Ovary (tissue), 7 donors: ENCODE measurements at regions not wholly inside any gene's neighbourhood (a gene's known extent, or its start where the extent isn't known, plus 50 kb on each side); places are given as distances from the start of the nearest gene placed in this dataset.

Experiments used
- DNase-seq, 5 donors: peaks; one replicate each; pipeline ENCODE4 v3.0.0-alpha.2; 2019 to 2020
- H3K27ac ChIP-seq, 2 donors: fragments of 200-600 bp; one replicate each; pipeline versions ENCODE4 v1.5.1 to v1.8.0; 2019 to 2022
- H3K27me3 ChIP-seq: fragments of 200-600 bp; one replicate; pipeline ENCODE4 v1.8.0; 2022
- H3K36me3 ChIP-seq: fragments of 200-600 bp; sonication (generic); one replicate; pipeline ENCODE4 v1.5.1; 2019
- H3K4me1 ChIP-seq: one replicate; pipeline ENCODE4 v1.8.1; 2013; ENCODE audit warnings: mild to moderate bottlenecking, moderate library complexity; ENCODE audit not compliant: insufficient read depth
- H3K4me3 ChIP-seq: fragments of 200-600 bp; sonication (generic); one replicate; pipeline ENCODE4 v1.5.1; 2017
- H3K9me3 ChIP-seq, 2 donors: fragments of 200-600 bp in 1 of 2; sonication (generic) in 1 of 2; one replicate each; pipeline versions ENCODE4 v1.5.1 to v1.8.1; 2013 to 2019; ENCODE audit warnings: mild to moderate bottlenecking in 1 of 2, moderate library complexity in 1 of 2
- EP300 ChIP-seq: sonication (generic); formaldehyde crosslinking; IDR thresholded peaks from one replicate; pipeline ENCODE4 v1.6.1; 2017; ENCODE audit warnings: antibody characterized with exemption
- POLR2A ChIP-seq: fragments of 450-650 bp; IDR thresholded peaks from one replicate; pipeline ENCODE4 v1.6.1; 2017; ENCODE audit warnings: antibody characterized with exemption, mild to moderate bottlenecking, moderate library complexity
- WGBS, 3 donors: extraction: QIAGEN DNeasy Blood & Tissue Kit in 1 of 3; methylation state at CpG; one replicate each; pipeline versions ENCODE4 v1.1.5 to v1.1.7; 2013 to 2017; 5-methylcytosine and 5-hydroxymethylcytosine counted together
- intact Hi-C, 4 donors: fragments of 100-400 bp; cut with DNase I; formaldehyde crosslinking; loops; one replicate each; pipeline versions ENCODE4 v1.11.0 to v1.15.1; 2022 to 2023
- TF ChIP-seq, protein P1 (sequence below), 3 donors: fragments of 450-650 bp in 2 of 3; fragments of 200-600 bp in 1 of 3; IDR thresholded peaks; one replicate each; pipeline versions ENCODE4 v1.5.1 to v1.8.0; 2016 to 2022; ENCODE audit warnings: antibody characterized with exemption in 3 of 3, mild to moderate bottlenecking in 1 of 3
- donor health status: DM: no; HTN: no; CAD: no; lungs with moderate emphysema.
- donor health status: DM: no; HTN: no; CAD: no.
- donor health status: Bipolar disorder and iron deficiency.
- donor health status: DM: no; HTN: no; CAD: no.
- donor health status: DM: yes; HTN: yes; CAD: no.

DNA sequence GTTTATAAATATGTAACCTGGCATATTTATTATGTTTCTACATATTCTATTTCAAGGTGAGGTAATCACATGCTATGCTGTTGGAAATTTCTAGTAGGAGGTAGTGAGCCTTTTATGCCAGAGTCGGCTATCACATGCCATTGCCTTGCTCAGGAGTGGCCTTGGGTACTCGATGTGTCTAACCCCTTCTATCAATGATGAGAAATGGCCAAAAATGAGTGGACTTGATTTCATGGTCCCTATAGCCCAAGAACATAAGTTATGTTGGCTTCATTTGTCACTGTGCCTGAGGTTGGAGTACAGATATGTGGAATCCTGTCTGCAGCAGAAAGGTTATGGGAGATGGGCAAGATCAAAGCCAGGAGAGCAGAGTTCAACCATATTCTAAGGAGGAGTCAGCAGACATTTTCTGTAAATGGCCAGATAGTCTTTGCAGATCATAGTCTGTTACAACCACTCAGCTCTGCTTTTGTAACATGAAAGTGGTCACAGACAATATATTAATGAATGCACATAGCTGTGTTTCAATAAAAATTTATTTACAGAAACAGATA lies 554.4 kb downstream of the PDCD6IP start:
- Histone ChIP-seq H3K4me3 (no peak overlapping the region), H3K27me3 (no peaks in the 10 kb centered on the region), H3K4me1 (no peaks in the 10 kb centered on the region), H3K9me3 (no peaks in the 10 kb centered on the region), H3K36me3 (no peaks in the 10 kb centered on the region), H3K27ac (no peak overlapping the region)
- WGBS, 3 donors, result 64 to 81% (median 74%) methylated on average over 2 of the region's 2 CpGs
- TF ChIP-seq POLR2A, result no peak
- no peak for TF ChIP-seq EP300
- TF ChIP-seq, protein P1, sequence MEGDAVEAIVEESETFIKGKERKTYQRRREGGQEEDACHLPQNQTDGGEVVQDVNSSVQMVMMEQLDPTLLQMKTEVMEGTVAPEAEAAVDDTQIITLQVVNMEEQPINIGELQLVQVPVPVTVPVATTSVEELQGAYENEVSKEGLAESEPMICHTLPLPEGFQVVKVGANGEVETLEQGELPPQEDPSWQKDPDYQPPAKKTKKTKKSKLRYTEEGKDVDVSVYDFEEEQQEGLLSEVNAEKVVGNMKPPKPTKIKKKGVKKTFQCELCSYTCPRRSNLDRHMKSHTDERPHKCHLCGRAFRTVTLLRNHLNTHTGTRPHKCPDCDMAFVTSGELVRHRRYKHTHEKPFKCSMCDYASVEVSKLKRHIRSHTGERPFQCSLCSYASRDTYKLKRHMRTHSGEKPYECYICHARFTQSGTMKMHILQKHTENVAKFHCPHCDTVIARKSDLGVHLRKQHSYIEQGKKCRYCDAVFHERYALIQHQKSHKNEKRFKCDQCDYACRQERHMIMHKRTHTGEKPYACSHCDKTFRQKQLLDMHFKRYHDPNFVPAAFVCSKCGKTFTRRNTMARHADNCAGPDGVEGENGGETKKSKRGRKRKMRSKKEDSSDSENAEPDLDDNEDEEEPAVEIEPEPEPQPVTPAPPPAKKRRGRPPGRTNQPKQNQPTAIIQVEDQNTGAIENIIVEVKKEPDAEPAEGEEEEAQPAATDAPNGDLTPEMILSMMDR (IDR thresholded peaks at IDR 0.05), result no peak
- no peak for DNase-seq
- intact Hi-C loops, result no loop called here

DNA sequence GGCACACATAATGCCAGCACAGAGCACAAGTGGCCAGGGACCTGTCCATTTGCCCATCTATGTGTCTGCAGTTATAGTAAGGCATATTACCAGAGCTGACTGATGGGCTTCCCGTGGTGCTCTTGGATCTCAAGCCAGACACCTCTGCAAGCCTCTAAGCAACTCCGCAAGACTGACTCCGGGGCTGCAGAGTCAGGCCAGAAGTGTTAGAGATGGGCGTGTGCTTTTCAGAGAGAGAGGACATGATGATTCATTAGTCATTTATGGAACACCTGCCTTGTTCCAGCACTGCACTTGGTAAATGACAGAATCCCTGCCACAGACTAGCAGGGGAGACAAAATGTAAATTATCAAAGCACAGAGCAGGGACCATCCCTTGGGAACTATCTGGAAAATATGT lies 559.0 kb downstream of the PDCD6IP start:
- DNase-seq, result no peak
- intact Hi-C loops, result no loop called here
- no peaks in the 10 kb centered on the region for H3K4me1 ChIP-seq
- no peaks in the 10 kb centered on the region for H3K36me3 ChIP-seq
- no peaks in the 10 kb centered on the region for H3K27me3 ChIP-seq
- no peaks in the 10 kb centered on the region for H3K9me3 ChIP-seq
- no peak overlapping the region for H3K27ac ChIP-seq
- TF ChIP-seq POLR2A (no peak), EP300 (no peak)
- TF ChIP-seq, protein P1 (IDR thresholded peaks at IDR 0.05), result no peak
- no peak overlapping the region for H3K4me3 ChIP-seq
- WGBS, 3 donors, result 69 to 78% (median 75%) methylated on average over 4 of the region's 4 CpGs

DNA sequence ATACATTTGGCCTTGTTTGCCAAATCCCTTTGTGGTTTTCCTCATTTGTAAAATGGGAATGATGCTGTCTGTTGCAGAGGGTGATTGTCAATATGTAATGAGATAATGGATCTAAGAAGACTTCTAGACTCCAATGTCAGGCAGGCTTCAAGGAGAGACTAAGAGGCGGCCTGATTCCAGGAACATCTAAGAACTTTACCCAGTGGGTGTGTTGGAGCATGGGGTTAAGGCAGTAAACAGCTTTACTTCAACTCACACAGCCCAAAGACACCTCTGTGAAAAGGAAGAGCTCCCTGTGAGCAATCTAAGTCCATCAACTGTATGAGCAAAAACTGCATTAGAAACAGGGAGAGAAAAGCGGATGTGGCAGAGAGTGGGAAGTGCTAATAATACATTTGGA lies 560.6 kb downstream of the PDCD6IP start:
- WGBS, 3 donors, result 87 to 94% (median 88%) methylated on average over 2 of the region's 2 CpGs
- no peaks in the 10 kb centered on the region for H3K4me1 ChIP-seq
- no peak overlapping the region for H3K27ac ChIP-seq
- H3K36me3 ChIP-seq, result no peaks in the 10 kb centered on the region
- DNase-seq, result no peak
- no peaks in the 10 kb centered on the region for H3K27me3 ChIP-seq
- no peaks in the 10 kb centered on the region for H3K9me3 ChIP-seq
- no peak overlapping the region for H3K4me3 ChIP-seq
- TF ChIP-seq EP300, result no peak
- TF ChIP-seq, protein P1 (IDR thresholded peaks at IDR 0.05), result no peak
- TF ChIP-seq POLR2A, result no peak
- intact Hi-C loops, result no loop called here

DNA sequence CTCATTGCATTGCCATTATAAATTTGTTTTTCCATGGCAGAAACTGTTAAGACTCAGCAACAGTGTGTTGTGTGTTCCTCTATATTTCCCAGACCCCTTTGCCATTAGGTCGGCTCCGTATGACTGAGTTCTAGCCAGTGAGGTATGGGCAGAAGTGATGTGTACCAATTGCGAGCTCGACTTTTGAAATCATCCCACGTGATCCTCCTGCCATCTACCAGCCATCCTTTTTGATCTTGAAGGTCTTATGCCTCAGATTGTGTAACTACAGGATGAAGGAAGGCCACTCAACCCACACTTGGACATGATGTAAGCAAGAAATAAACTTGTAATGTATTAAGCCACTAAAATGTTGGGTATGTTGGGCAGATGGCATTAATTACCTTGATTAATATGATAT lies 562.3 kb downstream of the PDCD6IP start:
- 82 to 92% (median 87%) methylated on average over 5 of the region's 5 CpGs for WGBS, 3 donors
- Histone ChIP-seq H3K36me3 (no peaks in the 10 kb centered on the region), H3K27me3 (no peaks in the 10 kb centered on the region), H3K27ac (no peak overlapping the region), H3K4me3 (no peak overlapping the region), H3K4me1 (no peaks in the 10 kb centered on the region), H3K9me3 (no peaks in the 10 kb centered on the region)
- TF ChIP-seq EP300 (no peak), POLR2A (no peak)
- TF ChIP-seq, protein P1 (IDR thresholded peaks at IDR 0.05), result no peak
- DNase-seq, result no peak
- intact Hi-C loops, result no loop called here
